GM18870 (cell line): ENCODE measurements at regions not wholly inside any gene's neighbourhood (a gene's known extent, or its start where the extent isn't known, plus 50 kb on each side); places are given as distances from the start of the nearest gene placed in this dataset.
"Not testable (repeated sequence)": the region's sequence is repeated elsewhere in the genome, so short reads cannot be mapped to it uniquely, and the experiment has no call there.

Experiments used
- ATAC-seq: cut with Tn5 transposase; IDR thresholded peaks from one replicate; pipeline ENCODE4 v1.9.1; 2021; ENCODE audit warnings: moderate library complexity; ENCODE audit not compliant: unreplicated experiment

DNA sequence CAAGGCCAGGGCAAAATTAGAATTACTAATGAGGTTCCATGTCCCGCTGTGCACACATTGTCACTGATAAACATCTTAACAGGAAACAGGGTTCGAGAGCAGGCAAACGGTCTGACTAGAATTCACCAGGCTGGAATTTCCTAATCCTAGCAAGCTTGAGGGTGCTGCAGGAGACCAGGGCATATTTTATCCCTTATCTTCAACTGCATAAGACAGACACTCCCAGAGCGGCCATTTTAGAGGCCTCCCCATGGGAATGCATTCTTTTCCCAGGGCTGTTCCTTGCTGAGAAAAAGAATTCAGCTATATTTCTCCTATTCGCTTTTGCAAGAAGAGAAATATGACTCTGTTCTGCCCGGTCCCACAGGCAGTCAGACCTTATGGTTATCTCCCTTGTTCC is 282.5 kb upstream of the TACR3 start:
- not testable (repeated sequence) for ATAC-seq

DNA sequence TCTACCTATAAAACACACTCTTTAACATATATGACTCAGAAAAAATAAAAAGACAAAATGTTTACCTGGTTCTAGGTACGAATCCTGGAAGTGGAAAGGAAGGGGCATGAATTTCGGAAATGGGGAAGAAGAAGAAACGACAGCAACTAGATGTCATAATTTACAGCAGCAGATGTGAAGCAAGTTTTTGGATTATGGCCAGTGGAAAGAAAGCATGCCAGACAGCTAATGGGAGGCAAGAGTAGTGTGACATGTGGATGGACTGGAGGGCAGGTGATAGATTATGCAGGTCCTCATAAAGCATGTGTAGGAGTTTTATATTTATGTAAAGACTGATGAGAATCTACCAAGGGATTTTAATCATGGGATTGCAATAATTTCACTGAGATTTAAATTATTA is 279.0 kb upstream of the TACR3 start:
- no peak for ATAC-seq

DNA sequence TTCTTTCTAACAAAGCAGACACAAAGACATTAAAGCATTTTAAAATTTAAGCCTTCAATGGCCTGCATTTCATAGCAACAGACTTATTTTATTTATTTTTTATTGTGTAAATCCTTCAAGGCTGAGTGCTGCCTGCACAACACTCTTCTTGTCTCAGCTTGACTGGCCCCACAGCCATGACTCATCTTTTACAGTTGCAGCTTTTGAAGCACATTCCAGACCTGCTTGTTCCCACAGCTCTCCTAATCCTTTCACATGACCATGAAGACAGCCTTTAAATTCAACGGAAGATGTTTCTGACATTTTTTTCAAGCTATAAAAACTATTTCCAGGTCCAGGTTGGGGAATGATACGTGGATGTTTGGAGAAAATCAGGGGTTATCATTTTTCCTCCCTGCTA is 276.9 kb upstream of the TACR3 start:
- ATAC-seq, result no peak

DNA sequence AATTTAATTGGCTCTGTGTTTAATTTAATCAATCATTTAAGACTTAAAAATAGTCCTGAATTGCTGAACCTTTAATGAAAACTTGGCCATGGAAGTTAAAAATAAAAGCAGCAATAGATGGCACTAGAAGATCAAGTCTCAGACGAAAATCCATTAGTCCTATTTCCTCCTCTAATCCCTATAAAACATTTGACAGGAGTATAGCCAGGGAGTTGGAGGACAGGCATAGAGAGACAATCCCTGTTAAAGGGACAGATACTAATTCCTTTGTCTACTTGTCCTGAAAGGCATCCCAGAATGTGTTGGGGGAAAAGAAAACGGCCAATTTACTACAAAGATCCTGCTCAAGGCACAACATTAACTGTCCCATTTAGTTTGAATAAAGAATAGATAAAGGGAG is 276.3 kb upstream of the TACR3 start:
- ATAC-seq, result no peak

DNA sequence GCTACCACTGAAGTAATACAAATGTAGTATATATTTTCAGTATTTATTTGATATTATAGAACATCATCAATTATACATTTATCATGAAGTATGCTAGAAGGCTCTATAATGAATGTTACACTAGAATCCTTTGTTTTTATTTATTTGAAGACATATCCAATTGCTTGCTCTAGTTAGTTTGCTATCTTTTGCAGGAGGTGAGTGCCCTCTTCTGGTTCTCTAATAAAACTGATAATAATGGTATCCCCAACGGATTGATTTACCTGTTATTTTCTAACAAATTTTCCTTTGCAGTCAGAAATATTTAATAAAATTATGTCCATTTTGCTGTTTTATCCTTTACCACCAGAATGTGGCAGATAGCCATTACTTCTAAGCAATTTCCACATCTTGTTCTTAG is 274.3 kb upstream of the TACR3 start:
- no peak for ATAC-seq

DNA sequence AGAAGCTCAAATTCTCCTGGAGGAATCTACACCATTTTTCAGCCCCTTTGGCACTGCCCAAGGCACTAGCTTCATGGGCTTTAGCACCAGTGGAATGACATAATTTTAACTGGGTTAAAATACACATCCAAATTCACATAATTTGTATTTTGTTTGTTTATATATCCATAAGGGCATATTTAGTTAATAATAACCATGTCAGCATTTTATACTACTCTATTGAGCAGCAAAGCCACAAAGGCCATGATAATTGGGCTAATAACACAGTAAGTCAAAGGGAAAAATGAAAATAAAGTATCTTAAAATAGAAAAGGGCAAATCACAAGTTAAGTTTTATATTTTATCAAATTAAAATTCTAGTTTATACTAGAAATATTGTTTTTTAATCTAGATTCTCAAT is 262.7 kb upstream of the TACR3 start:
- ATAC-seq, result no peak

DNA sequence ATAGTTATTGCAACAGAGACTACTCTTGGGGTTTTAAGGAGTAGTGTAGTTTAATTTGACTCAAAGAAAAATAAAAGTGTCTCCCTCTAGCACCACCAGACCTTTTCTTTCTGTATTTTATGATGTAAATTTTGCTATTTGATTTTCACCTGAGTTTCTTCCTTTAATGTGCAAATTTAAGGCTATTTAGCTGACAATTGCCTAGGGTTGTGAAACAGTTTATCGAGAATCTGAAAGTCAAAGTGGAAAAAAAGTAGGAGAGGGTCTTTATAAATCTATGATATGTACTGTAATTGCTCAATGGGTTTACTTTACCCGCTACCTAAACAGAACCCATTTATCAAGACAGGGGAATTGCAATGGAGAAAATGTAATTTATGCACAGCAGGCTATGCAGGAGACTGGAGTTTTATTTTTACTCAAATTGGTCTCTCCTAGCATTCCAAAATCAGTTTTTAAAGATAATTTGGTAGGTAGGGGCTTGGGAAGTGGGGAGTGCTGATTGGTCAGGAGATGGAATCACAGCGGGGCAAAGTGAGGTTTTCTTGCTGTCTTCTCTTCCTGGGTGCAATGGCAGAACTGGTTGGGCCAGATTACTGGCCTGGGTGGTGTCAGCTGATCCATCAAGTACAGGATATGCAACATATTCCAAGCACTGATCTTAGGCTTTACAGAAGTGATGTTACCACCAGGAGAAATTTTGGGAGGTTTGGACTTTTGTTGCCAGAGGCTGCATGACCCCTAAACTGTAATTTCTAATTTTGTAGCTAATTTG is 228.6 kb upstream of the TACR3 start:
- no peak for ATAC-seq

DNA sequence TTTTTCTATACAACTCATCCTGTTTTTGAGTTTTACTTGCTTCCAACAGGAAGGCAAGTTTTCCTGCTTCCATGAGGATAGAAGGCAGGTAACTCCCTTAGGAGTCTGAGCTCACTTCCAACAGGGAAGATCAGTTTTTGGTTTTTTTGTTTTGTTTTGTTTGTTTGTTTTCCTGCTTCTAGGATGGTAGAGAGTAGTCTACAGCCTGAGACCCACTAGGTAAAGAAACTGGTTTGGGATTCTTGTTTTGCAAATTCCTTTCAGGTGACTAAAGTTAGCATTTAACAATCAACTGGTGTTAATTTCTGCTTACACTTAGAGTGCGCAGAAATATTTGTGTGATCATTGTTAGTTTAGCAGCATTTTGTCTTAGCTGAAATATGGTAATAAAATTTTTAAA is 227.8 kb upstream of the TACR3 start:
- no peak for ATAC-seq

DNA sequence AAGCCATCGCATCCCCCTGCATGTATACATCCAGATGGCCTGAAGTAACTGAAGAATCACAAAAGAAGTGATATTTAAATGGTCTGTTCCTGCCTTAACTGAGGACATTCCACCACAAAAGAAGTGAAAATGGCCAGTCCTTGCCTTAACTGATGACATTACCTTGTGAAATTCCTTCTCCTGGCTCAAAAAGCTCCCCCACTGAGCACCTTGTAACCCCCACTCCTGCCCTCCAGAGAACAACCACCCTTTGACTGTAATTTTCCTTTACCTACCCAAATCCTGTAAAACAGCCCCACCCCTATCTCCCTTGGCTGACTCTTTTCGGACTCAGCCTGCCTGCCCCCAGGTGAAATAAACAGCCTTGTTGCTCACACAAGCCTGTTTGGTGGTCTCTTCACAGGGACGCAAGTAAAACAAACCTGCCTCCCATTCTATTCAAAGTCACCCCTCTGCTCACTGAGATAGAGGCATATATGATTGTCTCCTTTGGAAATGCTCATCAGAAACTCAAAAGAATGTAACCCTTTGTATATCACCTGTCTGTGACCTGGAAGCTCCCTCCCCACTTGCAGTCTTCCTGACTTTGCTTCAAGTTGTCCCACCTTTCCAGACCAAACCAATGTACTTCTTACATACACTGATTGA is 227.0 kb upstream of the TACR3 start:
- ATAC-seq, result not testable (repeated sequence)

DNA sequence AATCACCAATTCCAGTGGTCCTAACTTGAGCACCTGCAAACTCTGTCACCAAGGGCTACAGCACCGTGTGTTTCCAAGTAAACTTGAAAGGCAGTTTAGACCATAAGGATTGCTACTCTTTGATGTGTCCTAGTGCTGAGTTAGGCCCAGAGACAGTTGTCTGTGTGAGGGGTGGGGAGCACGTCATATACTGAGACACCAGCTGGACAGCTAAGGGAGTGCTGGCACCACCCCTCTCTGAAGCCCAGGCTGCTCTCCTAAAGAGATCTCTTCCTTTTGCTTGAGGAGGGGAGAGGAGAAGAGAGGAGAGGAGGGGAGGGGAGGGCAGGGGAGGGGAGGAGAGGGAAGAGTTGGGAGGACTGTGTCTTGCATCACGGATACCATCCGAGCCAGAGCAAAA is 218.7 kb upstream of the TACR3 start:
- no peak for ATAC-seq

DNA sequence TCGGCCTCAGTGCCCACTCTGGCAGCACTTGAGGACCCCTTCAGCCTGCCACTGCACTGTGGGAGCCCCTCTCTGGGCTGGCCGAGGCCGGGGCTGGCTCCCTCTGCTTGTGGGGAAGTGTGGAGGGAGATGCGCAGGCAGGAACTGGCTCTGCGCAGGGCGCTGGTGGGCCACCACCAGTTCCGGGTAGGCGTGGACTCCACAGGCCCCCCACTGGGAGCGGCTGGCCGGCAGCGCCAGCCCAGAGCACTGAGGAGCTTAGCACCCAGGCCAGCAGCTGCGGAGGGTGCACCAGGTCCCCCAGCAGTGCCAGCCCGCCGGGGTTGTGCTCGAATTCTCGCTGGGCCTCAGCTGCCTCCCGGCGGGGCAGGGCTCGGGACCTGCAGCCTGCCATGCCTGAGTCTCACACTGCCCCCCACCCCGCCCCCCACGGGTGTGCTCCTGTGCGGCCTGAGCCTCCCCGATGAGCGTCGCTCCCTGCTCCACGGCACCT is 216.9 kb upstream of the TACR3 start:
- ATAC-seq, result no peak

DNA sequence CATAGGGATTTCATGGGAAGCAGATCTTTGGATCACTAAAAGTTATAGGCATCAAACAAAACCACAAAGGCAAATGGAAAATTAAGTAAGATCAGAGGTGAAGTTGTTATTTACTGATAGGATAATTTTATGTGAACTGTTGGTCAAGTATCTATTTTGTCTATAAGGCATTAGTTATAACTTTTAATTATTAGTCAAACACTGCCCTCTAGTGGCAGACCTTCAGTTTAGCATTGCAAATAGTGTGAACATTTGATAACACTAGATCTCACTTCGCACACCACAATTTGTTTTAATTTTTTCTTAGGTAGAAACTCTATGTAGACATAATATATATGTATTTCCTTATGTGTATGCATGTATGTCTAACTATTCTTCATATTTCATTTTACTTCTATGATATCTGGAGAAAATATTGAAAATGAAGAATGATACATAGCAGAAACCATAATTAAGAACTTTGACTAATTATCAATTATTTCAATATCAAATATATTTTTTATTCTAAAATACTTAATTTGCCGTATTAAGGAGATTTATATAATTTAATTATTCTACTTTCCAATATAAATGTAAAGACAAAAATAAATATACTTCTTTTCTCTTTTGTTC is 214.5 kb upstream of the TACR3 start:
- peak; percentile 92 for ATAC-seq

DNA sequence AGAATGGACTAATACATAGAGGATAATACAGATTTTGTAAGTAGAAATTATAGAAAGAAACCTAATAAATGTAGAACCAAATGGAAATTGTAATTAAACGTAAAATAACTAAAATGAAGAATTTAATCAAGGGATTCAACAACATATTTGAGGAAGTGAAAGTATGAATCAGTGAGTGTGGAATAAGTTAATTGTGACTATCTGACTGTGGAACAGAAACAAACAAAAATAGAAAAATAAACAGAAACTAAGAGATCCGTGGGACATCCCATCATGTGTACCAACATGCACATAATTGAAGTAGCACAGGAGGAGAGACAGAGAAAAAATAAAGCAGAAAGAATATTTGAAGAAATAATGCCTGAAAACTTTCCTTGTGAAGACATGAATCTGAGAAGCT is 208.6 kb upstream of the TACR3 start:
- ATAC-seq, result no peak

DNA sequence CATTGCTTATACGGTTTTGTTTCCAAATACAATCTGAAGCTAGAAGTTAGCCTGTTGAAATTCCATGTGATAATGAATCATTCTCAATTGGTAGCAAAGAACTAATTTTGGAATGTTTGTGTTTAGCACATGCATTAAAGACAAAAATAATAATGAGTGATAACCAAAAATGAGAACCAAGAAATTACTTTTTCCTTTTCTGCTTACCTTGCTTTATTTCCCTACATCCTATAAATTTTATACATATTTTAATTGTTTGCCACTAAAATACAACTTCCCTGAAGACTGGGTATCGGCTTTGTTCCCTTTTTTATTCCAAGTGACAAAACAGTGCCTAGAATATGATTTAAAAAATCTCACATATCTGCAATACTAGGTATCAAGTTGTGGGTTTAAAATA is 203.8 kb upstream of the TACR3 start:
- ATAC-seq, result no peak

DNA sequence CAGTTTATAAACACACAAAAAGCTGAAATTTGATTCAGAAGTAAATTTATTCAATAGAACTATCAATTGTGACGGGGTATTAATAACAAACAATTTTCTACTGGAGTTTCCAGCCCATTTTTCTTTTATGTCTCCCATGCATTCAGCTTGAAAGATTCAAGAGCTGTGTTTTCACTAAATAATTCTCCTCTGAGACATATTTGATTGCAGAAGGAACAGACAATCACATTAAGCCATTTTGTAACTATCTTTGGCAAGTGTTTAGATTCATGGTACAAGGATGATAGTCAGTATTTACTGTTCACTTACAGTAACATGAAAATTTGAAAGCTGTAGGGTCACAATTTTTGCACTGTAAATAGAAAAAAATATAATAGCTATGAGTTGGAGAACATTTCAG is 198.4 kb upstream of the TACR3 start:
- no peak for ATAC-seq

DNA sequence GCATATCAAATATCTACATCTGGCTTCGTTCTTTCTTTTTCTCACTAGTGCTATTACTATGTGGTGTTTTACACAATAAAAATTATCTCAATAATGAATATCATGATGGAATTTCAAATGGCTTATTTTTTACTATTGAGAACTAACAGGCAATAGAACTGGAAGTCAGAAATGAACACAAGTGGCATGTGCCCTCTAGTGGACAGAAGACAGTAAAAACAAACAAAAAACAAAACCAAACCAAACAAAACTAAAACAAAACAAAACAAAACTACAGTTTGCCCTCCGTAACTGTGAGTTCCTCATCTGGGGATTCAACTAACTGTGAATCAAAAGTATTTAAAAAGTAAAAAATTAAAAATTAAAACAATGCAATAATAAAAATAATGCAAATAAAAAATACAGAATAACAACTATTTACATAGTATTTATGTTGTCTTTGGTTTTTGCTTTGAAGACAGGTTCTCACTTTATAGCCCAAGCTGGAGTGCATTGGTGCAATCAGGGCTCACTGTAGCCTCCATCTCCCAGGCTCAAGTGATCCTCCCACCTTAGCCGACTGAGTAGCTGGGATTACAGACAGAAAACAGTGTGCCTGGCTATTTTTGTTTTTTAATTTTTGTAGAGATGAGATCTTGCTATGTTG is 195.6 kb upstream of the TACR3 start:
- ATAC-seq, result peak; percentile 97

DNA sequence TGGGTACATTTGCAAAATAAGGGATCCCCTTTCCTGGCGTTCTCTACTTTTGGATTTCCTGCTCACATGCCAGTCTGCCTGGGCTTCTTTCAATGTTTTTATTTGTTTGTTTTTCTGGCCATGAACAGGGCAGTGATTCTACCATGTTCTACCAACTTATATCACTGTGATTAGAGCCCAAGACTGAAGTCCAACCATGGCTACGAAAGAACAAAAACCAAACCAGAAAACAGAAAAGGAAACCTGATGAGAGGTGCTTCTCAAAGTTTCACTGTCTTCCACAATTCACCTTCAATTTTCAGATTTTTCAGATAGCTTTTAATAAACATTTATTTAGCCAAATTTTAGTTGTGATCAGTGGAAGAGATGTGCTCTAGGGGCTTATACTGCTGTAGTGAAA is 187.6 kb upstream of the TACR3 start:
- ATAC-seq, result no peak

DNA sequence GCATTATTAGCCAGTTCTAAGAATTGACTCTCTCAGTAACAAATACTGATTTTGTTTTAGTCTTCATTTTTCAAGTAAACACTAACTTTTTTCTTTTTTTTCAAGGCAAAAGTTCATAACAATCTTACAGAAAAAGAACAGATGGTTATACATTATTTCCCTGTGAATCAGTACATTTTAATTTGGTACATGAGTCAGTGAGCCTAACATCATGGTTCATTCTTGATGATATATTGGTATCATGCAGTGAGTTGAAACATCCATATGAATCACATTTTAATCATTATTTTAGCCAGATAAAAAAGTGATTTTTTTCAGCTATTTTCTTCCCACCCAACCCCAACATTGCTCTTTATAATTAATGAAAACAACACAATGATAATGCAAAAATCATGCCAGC is 184.3 kb upstream of the TACR3 start:
- no peak for ATAC-seq

DNA sequence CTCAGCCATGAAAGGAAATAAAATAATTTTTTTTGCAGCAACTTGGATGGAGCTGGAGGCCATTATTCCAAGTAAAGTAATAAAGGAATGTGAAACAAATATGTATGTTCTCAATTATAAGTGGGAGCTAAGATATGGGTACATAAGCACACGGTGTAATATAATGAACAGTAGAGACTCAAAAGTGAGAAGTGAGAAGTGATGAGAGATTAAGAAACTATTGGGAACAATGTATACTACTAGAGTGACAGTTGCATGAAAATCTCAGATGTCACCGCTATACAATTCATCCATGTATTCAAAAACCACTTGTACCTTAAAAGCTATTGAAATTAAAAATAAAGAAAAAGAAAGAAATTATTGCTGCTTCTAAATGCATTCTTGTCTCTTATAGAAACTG is 182.9 kb upstream of the TACR3 start:
- ATAC-seq, result no peak

DNA sequence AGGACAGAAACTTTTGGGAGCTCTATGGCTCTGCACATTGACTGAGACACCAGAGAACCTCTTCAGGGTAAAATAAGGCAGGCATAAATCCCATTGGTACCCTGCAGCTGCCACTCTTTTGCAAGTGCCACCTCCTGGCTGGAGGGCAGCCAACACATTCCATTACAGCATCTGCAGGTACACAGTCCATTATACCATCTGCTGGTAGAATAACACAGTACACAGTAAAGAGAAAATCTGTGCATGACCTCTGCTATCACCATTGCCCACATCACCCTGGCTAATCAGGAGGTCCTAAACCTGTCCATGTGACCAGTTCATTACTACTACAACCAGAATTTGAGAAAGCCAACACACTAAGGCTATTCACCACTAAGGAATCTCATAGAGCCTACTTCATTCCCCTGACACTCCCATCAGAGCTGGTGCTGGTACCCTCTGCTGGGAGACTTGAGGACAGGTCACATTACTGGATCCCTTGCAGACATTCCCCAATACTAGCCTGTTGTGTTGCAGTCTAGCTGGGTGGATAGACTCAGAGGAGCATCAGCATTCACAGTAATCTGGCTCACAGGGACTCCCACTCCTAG is 176.2 kb upstream of the TACR3 start:
- no peak for ATAC-seq

DNA sequence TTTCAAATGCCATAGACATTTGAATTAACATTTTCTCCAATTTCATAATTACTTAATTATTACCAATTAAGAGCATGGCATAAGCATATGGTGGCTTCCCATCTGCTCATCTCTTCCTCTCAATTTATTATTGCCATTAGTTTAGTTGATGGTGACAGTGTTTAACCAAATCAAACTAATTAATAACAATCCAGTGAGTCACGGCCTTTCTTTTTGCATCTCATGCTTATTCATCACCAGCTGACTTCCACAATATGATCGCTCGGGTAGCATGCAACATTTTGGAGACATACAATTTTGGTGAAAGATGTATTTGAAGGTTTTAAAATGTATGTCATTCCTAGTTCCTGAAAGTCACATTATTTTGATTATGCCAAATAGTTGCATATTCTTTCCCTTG is 172.8 kb upstream of the TACR3 start:
- ATAC-seq, result no peak
